ENCODE measurements at regions not wholly inside any gene's neighbourhood (a gene's known extent, or its start where the extent isn't known, plus 50 kb on each side); places are given as distances from the start of the nearest gene placed in this dataset.

DNA sequence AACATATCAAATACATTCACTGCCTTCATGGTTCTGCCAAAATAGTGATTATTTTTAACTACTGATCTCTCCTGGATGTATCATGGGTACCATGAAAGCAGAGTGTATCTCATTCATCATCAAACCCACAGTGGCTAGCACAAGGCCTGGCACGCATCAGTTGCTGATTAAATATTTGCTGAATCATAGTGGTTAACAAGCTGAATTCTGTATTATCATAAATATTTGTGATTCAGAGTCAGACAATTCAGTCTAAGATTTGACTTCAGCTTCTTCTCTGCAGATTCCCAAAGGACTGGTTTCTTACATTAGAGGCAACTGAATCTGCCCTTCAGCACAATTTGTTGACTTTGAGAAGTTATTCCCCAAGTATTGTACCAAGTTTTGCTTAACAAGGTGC lies 715.8 kb upstream of the LRRC4C start:
- no peak for DNase-seq (ENCODE audit: low spot score)

GRCh38 chr11:42179216-42179615 lies 719.8 kb upstream of the LRRC4C start:
- DNase-seq (ENCODE audit: low spot score) = no peak

- DNase-seq (ENCODE audit: low spot score) = no peak
Observed at GRCh38 chr11:42195289-42196013, 736.0 kb upstream of the LRRC4C start.

DNA sequence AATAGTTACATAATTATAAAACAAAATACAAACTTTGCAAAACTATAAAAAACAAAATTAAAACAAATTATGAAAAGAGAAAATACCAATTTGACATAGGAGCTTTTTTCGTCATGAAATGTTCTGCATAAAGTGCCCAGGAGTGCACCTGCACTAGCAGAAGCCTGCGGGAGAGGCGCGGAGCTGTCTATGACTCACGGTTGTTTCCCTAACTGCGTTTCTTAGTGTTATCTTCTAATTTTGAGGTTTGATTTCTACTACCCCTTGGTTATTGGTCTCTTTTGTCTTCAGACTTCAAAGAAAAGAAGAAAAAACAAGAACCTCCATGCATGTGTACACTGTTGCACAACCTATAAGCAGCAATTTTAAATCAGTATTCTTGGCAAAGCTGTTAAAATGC lies 740.9 kb upstream of the LRRC4C start:
- no peak for DNase-seq (ENCODE audit: low spot score)

DNA sequence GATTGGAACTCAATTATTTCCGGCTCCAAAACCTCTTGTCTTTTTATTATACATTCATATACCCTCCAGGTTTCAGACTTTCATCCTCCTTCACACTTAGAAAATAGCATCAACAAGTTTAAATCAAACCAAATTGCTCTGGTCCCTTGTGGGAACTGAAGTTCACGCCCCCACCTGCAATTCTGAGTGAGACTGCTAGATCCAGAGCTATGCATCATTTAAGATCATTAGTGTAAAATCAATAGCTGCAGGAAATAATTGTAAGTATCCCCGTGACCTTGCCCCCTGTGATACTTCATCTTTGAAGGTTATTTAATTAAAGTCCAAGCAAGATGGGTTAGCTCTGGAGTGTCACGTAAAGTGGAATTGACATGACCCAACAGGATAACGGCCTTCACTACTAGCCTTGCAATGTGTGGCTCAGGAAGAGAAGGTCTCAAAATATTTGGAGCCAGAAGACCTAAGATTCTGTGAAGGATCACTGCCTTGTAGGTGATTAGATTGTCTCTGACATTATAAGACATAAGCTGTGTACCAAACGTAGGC lies 742.2 kb upstream of the LRRC4C start:
- DNase-seq (ENCODE audit: low spot score) = no peak

DNA sequence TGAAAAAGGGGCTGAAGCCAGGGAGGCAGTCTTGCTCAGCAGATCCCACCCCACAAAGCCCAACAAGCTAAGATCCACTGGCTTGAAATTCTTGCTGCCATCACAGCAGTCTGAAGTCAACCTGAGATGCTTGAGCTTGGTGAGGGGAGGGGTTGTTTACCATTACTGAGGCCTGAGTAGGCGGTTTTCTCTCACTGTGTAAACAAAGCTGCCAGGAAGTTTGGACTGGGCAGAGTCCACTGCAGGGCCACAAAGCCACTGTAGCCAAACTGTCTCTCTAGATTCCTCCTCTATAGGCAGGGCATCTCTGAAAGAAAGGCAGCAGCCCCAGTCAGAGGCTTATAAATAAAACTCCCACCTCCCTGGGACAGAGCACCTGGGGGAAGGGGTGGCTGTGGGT lies 746.1 kb upstream of the LRRC4C start:
- DNase-seq (ENCODE audit: low spot score) = peak; percentile 77

GRCh38 chr11:42225664-42226063 lies 766.2 kb upstream of the LRRC4C start:
- no peak for DNase-seq (ENCODE audit: low spot score)

DNA sequence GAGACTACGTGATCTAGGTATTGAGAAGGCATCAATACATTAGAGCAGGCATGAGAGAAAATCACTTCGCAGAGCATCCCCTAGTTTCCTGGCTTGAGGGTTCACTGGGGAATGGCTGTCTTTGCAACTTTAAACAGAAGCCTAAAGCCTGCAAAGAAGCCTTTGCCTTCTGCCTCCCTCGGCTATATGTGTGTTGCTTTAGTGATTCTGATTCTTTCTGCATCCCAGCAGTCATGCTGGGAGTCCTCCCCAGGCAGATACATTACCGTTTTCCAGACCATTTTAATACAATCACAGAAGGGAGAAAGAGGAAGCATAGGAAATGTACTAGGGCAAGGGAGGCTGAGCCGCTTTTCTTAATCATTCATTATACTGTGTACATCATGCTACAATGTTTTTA lies 773.2 kb upstream of the LRRC4C start:
- DNase-seq (ENCODE audit: low spot score) = no peak

DNA sequence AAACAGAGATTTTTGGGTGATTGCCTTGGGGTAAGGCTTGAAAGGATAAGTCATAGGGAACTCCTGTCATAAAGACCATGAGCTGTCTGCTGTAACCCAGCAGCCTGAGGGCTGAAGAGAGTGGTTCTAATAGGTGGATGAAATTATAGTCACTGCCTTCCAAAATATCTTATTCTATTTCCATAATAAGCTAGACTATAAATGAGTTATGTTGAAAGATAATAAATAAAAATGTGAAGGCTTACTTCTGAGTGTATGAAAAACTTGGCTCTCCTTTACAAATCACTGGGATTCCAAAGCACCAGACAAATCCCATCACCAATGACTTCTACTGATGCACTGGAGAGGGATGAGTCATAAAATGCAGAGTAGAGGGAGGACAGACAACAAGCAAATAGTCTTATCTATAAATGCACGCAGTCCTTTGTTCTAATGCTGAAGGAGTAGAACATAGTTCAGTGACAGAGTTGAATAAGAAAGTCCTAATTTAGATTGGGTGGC lies 775.0 kb upstream of the LRRC4C start:
- no peak for DNase-seq (ENCODE audit: low spot score)

GRCh38 chr11:42237701-42238235 lies 778.3 kb upstream of the LRRC4C start:
- no peak for DNase-seq (ENCODE audit: low spot score)

DNA sequence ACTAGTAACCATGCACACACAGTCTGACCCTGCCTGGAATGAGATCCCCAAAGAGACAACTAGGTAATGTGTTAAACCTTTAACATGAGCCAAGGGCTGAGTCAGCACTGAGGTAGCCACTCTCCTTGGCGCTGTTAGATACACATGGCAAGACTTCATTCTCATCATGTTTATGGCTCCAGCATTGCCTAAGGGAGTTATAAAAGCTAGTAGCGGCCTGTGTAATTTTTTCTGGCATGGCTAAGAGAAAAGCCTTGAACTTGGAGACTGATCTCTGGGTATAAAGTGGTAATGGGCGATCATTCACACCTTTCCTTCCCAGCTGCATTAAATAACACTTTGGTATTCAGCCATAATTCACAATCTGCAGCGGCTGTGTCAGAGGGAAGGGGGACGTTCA lies 779.7 kb upstream of the LRRC4C start:
- no peak for DNase-seq (ENCODE audit: low spot score)

- DNase-seq (ENCODE audit: low spot score) = peak; percentile 13
Observed at GRCh38 chr11:42243385-42243784, 783.9 kb upstream of the LRRC4C start.

DNA sequence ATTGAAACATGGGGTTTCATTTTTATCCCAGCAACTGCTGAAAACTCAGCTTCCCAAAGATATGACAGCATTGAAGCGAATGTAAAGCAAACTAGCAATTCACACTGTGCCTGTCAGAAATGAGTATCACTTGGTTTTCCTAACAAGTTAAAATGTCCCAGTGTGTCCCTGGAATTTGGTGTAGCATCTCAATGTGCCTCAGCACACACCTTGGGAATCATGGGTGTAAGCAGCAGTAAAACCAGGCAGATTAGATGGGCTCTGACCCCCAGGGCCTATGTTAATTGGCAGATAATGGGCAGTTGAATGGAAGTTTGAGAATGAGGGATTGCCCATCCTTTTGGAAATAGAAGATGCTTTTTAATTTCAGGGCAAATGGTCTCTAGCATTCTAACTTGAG lies 784.9 kb upstream of the LRRC4C start:
- no peak for DNase-seq (ENCODE audit: low spot score)

GRCh38 chr11:42249401-42249800 lies 789.9 kb upstream of the LRRC4C start:
- no peak for DNase-seq (ENCODE audit: low spot score)

DNA sequence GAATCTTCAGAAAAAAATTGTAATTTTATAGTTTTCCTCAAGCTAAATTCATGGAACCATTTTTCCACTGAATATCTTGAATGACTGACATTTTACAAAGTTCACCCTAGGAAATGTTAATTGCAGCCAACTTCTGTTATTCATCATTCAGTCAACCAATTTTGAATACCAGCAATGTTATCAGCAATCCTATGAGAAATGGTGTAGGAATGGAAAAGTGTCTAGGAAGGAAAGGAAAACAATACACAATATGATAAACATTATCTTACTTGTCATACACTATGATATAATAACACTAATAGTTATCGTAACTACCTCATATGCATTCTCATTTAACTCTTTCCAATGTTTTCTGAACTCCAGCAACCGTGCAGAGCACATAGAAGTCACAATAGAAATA lies 790.5 kb upstream of the LRRC4C start:
- DNase-seq (ENCODE audit: low spot score) = no peak

DNA sequence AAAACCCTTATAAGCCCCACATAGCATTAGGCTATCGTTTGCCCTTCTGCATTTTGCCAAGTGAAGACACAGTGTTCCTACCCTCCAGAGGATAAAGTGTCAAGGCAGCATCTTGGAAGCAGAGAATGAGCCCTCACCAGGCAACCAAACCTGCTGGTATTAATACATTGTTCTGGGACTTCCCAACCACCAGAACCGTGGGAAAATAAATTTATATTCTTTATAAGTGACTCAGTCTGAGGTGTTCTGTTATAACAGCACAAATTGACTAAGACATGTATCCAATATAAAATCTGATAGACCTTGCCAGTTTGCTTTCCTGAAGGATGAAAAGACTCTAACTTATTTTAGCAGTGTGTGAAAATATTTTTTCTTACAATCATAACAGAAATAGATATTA lies 792.5 kb upstream of the LRRC4C start:
- DNase-seq (ENCODE audit: low spot score) = no peak

- no peak for DNase-seq (ENCODE audit: low spot score)
Observed at GRCh38 chr11:42253156-42253555, 793.7 kb upstream of the LRRC4C start.

GRCh38 chr11:42255906-42256305 lies 796.5 kb upstream of the LRRC4C start:
- no peak for DNase-seq (ENCODE audit: low spot score)

DNA sequence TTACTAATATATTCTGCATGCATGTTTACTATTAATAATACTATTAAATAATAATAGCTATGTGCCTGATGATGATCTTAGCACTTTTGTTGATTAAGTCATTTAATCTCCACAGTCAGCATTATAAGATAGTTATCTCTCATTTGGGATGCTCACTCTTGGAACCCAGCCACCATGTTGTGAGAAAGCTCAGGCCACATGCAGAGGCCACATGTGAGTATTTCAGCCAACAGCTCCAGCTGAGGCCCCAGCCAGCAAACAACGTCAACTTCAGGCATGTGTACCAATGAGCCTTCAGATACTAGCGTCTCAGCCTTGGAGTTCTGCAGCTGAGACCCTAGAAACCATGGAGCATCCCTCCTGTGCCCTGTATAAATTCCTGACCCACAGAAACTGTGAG lies 798.1 kb upstream of the LRRC4C start:
- no peak for DNase-seq (ENCODE audit: low spot score)

GRCh38 chr11:42265072-42265471 lies 805.6 kb upstream of the LRRC4C start:
- no peak for DNase-seq (ENCODE audit: low spot score)

DNA sequence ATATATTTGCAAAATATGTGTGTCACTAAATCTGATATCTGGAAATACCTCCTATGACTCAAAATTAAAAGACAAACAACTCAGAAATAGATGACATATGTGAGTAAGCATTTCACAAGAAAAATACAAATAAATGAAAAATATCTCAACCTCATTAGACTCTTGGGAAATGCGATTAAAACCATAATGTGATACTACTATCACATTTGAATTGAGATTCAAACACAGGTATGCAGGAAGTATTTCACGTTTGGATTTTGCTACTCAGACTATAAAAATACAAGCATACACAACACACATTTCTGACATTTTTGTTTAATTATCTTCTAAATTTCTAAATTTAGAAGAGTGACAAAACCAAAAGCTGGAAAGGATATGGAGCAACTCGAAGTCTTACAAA lies 811.9 kb upstream of the LRRC4C start:
- no peak for DNase-seq (ENCODE audit: low spot score)

DNA sequence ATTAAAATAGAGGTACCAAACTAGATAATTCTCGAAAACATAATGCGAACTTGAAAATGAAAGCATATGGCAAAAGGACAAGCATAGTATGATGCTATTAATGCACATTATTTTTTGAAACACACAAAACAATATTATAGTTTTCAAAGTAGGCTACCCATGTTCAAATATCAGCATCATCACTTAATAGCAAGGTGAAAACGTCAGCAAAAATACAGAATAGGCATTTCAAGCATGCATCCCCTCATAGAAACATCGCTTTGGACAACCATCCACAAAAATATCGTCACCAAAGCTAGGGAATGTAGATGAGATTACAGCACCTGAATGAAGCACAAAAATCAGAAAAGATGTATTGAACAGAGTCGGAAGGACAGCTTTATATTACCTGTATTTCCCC lies 814.5 kb upstream of the LRRC4C start:
- DNase-seq (ENCODE audit: low spot score) = no peak

DNA sequence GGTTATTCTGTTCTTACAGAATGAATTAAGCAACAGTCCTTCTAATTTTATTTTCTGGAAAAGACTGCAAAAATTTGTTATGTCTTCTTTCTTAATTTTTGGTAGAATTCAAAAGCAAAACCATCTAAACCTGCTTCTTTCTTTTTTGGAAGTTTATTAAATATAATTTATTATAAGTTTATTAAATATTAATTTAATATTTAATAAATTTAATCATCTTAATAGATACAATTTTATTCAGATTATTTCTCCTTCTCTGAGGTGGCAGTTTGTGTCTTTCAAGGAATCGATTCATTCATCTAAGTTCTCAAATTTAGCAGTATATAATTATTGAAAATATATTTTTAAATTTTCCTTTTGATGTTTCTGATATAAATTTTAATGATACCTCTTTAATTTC lies 837.5 kb upstream of the LRRC4C start:
- DNase-seq (ENCODE audit: low spot score) = no peak

DNA sequence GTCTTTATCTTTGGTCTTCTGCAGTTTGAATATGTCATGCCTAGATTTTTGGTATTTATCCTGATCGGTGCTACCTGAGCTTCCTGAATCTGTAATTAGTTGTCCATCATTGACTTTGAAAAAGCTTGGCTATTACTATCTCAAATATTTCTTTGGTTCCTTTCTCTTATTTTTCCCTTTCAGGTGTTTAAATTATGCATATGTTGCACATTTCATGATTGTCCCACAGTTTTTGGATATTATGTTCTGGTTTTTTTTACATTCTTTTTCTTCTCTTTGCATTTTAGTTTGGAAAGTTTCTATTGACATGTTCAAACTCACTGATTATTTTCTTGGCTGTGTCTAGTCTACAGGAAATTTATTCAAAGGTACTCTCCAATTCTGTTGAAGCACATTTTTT lies 840.3 kb upstream of the LRRC4C start:
- no peak for DNase-seq (ENCODE audit: low spot score)
